Large intestine (tissue), 3 donors: ENCODE measurements at regions not wholly inside any gene's neighbourhood (a gene's known extent, or its start where the extent isn't known, plus 50 kb on each side); places are given as distances from the start of the nearest gene placed in this dataset.
A peak's percentile ranks its signal among the peaks of the same experiment; 100 is the strongest.

Experiments used
- DNase-seq, 2 donors: peaks; one replicate each; pipeline versions ENCODE4 v3.0.0 to v3.0.0-alpha.2; 2013
- H3K27ac ChIP-seq: one replicate; pipeline ENCODE4 v1.5.1; 2013; ENCODE audit warnings: low read length
- H3K27me3 ChIP-seq: 2 replicates; pipeline ENCODE4 v1.6.1; 2013; ENCODE audit warnings: low read length; ENCODE audit not compliant: control insufficient read depth, insufficient read depth
- H3K36me3 ChIP-seq: 2 replicates; pipeline ENCODE4 v1.6.1; 2013; ENCODE audit warnings: low read length; ENCODE audit not compliant: control insufficient read depth, insufficient read depth
- H3K4me1 ChIP-seq: one replicate; pipeline ENCODE4 v1.6.1; 2013; ENCODE audit warnings: low read length; ENCODE audit not compliant: control insufficient read depth, insufficient read depth
- H3K4me3 ChIP-seq: one replicate; pipeline ENCODE4 v1.5.1; 2013; ENCODE audit warnings: low read length
- H3K9me3 ChIP-seq: one replicate; pipeline ENCODE4 v1.6.1; 2013; ENCODE audit warnings: mild to moderate bottlenecking, low read depth, low read length, moderate library complexity; ENCODE audit not compliant: control insufficient read depth
- WGBS: methylation state at CpG from one replicate; pipeline ENCODE4 v1.1.5; 2013; ENCODE audit warnings: low lambda C conversion rate; ENCODE audit not compliant: insufficient coverage; 5-methylcytosine and 5-hydroxymethylcytosine counted together

GRCh38 chr2:56715683-56716082, 531.9 kb downstream of the CCDC85A start:
- no peaks in the 10 kb centered on the region for H3K27me3 ChIP-seq
- H3K4me3 ChIP-seq, result no peak overlapping the region
- no peaks in the 10 kb centered on the region for H3K9me3 ChIP-seq
- no peaks in the 10 kb centered on the region for H3K36me3 ChIP-seq
- DNase-seq, result no peak
- H3K27ac ChIP-seq, result no peak overlapping the region
- no peaks in the 10 kb centered on the region for H3K4me1 ChIP-seq
- no CpG with 5 or more reads among the region's 3 CpGs for WGBS

- Histone ChIP-seq H3K36me3 (no peaks in the 10 kb centered on the region), H3K9me3 (no peaks in the 10 kb centered on the region), H3K27ac (no peak overlapping the region), H3K27me3 (no peaks in the 10 kb centered on the region), H3K4me3 (no peak overlapping the region), H3K4me1 (no peaks in the 10 kb centered on the region)
- no peak for DNase-seq
- WGBS, result no CpG with 5 or more reads among the region's 4 CpGs
These were observed 534.6 kb downstream of the CCDC85A start for GRCh38 chr2:56718413-56718812.

- no peak overlapping the region for H3K4me3 ChIP-seq
- no peak overlapping the region for H3K27ac ChIP-seq
- WGBS, result 100% methylated on average over 1 of the region's 1 CpG
- no peaks in the 10 kb centered on the region for H3K4me1 ChIP-seq
- H3K27me3 ChIP-seq, result no peaks in the 10 kb centered on the region
- DNase-seq, result no peak
- no peaks in the 10 kb centered on the region for H3K36me3 ChIP-seq
- H3K9me3 ChIP-seq, result no peaks in the 10 kb centered on the region
These were observed 545.4 kb downstream of the CCDC85A start for GRCh38 chr2:56729212-56729611.

- no peak for DNase-seq
- no peak overlapping the region for H3K27ac ChIP-seq
- H3K9me3 ChIP-seq, result no peaks in the 10 kb centered on the region
- H3K4me3 ChIP-seq, result no peak overlapping the region
- no peaks in the 10 kb centered on the region for H3K27me3 ChIP-seq
- H3K36me3 ChIP-seq, result no peaks in the 10 kb centered on the region
- 86% methylated on average over 1 of the region's 2 CpGs for WGBS
- H3K4me1 ChIP-seq, result no peaks in the 10 kb centered on the region
These were observed 549.2 kb downstream of the CCDC85A start for GRCh38 chr2:56732946-56733345.

- no peak overlapping the region for H3K4me3 ChIP-seq
- H3K4me1 ChIP-seq, result no peaks in the 10 kb centered on the region
- DNase-seq, result no peak
- no peaks in the 10 kb centered on the region for H3K36me3 ChIP-seq
- H3K27me3 ChIP-seq, result no peaks in the 10 kb centered on the region
- 88% methylated on average over 1 of the region's 1 CpG for WGBS
- no peak overlapping the region for H3K27ac ChIP-seq
- H3K9me3 ChIP-seq, result no peaks in the 10 kb centered on the region
These were observed 555.6 kb downstream of the CCDC85A start for GRCh38 chr2:56739413-56739812.

GRCh38 chr2:56741601-56742102, 557.9 kb downstream of the CCDC85A start:
- no peaks in the 10 kb centered on the region for H3K4me1 ChIP-seq
- H3K27ac ChIP-seq, result no peak overlapping the region
- 100% methylated on average over 1 of the region's 5 CpGs for WGBS
- DNase-seq, result no peak
- no peak overlapping the region for H3K4me3 ChIP-seq
- no peaks in the 10 kb centered on the region for H3K27me3 ChIP-seq
- no peaks in the 10 kb centered on the region for H3K9me3 ChIP-seq
- H3K36me3 ChIP-seq, result no peaks in the 10 kb centered on the region

- Histone ChIP-seq H3K27me3 (no peaks in the 10 kb centered on the region), H3K9me3 (no peaks in the 10 kb centered on the region), H3K27ac (no peak overlapping the region), H3K4me1 (no peaks in the 10 kb centered on the region), H3K36me3 (no peaks in the 10 kb centered on the region), H3K4me3 (no peak overlapping the region)
- WGBS, result no CpG with 5 or more reads among the region's 3 CpGs
- DNase-seq, result no peak
These were observed 560.0 kb downstream of the CCDC85A start for GRCh38 chr2:56743807-56744206.

GRCh38 chr2:56749152-56749752, 565.5 kb downstream of the CCDC85A start:
- DNase-seq, result peak; percentile 5 to 36
- no peaks in the 10 kb centered on the region for H3K4me1 ChIP-seq
- no peak overlapping the region for H3K27ac ChIP-seq
- peaks cover 2% of the 10 kb centered on the region for H3K27me3 ChIP-seq
- H3K4me3 ChIP-seq, result no peak overlapping the region
- H3K36me3 ChIP-seq, result no peaks in the 10 kb centered on the region
- WGBS, result no CpG with 5 or more reads among the region's 2 CpGs
- H3K9me3 ChIP-seq, result no peaks in the 10 kb centered on the region

- Histone ChIP-seq H3K27me3 (peaks cover 2% of the 10 kb centered on the region), H3K4me3 (no peak overlapping the region), H3K27ac (no peak overlapping the region), H3K4me1 (no peaks in the 10 kb centered on the region), H3K36me3 (no peaks in the 10 kb centered on the region), H3K9me3 (no peaks in the 10 kb centered on the region)
- DNase-seq, result no peak
- WGBS, result no CpG with 5 or more reads among the region's 1 CpG
These were observed 569.4 kb downstream of the CCDC85A start for GRCh38 chr2:56753182-56753581.

- H3K36me3 ChIP-seq, result no peaks in the 10 kb centered on the region
- DNase-seq, result no peak
- peaks cover 2% of the 10 kb centered on the region for H3K27me3 ChIP-seq
- H3K4me3 ChIP-seq, result no peak overlapping the region
- H3K4me1 ChIP-seq, result no peaks in the 10 kb centered on the region
- H3K9me3 ChIP-seq, result no peaks in the 10 kb centered on the region
- no peak overlapping the region for H3K27ac ChIP-seq
- 100% methylated on average over 1 of the region's 10 CpGs for WGBS
These were observed 570.4 kb downstream of the CCDC85A start for GRCh38 chr2:56754066-56754615.

GRCh38 chr2:56754627-56755026, 570.8 kb downstream of the CCDC85A start:
- Histone ChIP-seq H3K36me3 (no peaks in the 10 kb centered on the region), H3K4me3 (no peak overlapping the region), H3K9me3 (no peaks in the 10 kb centered on the region), H3K4me1 (no peaks in the 10 kb centered on the region), H3K27ac (no peak overlapping the region), H3K27me3 (peaks cover 2% of the 10 kb centered on the region)
- no peak for DNase-seq
- WGBS, result 100% methylated on average over 1 of the region's 1 CpG
